ENCODE measurements at regions not wholly inside any gene's neighbourhood (a gene's known extent, or its start where the extent isn't known, plus 50 kb on each side); places are given as distances from the start of the nearest gene placed in this dataset.

GRCh38 chr4:149095001-149095400 is 652.8 kb upstream of the NR3C2 start:
- DNase-seq (ENCODE audit: insufficient read length, low spot score) (no peak), FAIRE-seq (no peak)
- no peak for TF ChIP-seq CTCF (IDR thresholded peaks at IDR 0.05; ENCODE audit: insufficient read depth, missing control alignments)

GRCh38 chr4:149084144-149084543 is 641.9 kb upstream of the NR3C2 start:
- TF ChIP-seq CTCF (IDR thresholded peaks at IDR 0.05; ENCODE audit: insufficient read depth, missing control alignments): no peak
- DNase-seq (ENCODE audit: insufficient read length, low spot score) (no peak), FAIRE-seq (no peak)

- DNase-seq (ENCODE audit: insufficient read length, low spot score) (no peak), FAIRE-seq (no peak)
- no peak for TF ChIP-seq CTCF (IDR thresholded peaks at IDR 0.05; ENCODE audit: insufficient read depth, missing control alignments)
These were observed 635.0 kb upstream of the NR3C2 start for GRCh38 chr4:149077181-149077580.

GRCh38 chr4:149076401-149076800 is 634.2 kb upstream of the NR3C2 start:
- FAIRE-seq (no peak), DNase-seq (ENCODE audit: insufficient read length, low spot score) (no peak)
- no peak for TF ChIP-seq CTCF (IDR thresholded peaks at IDR 0.05; ENCODE audit: insufficient read depth, missing control alignments)

GRCh38 chr4:149072384-149072783 is 630.2 kb upstream of the NR3C2 start:
- TF ChIP-seq CTCF (IDR thresholded peaks at IDR 0.05; ENCODE audit: insufficient read depth, missing control alignments): no peak
- FAIRE-seq (no peak), DNase-seq (ENCODE audit: insufficient read length, low spot score) (no peak)

GRCh38 chr4:149065753-149066152 is 623.5 kb upstream of the NR3C2 start:
- DNase-seq (ENCODE audit: insufficient read length, low spot score) (no peak), FAIRE-seq (no peak)
- TF ChIP-seq CTCF (IDR thresholded peaks at IDR 0.05; ENCODE audit: insufficient read depth, missing control alignments): no peak

GRCh38 chr4:149062997-149063396 is 620.8 kb upstream of the NR3C2 start:
- DNase-seq (ENCODE audit: insufficient read length, low spot score) (no peak), FAIRE-seq (no peak)
- TF ChIP-seq CTCF (IDR thresholded peaks at IDR 0.05; ENCODE audit: insufficient read depth, missing control alignments): no peak
